GM12878 (cell line): ENCODE measurements at regions not wholly inside any gene's neighbourhood (a gene's known extent, or its start where the extent isn't known, plus 50 kb on each side); places are given as distances from the start of the nearest gene placed in this dataset.

Experiments used
- ATAC-seq: fragments of 200-7000 bp; cut with Tn5 transposase; 3 replicates; pipeline ENCODE4 v1.9.1; 2020; ENCODE audit warnings: mild to moderate bottlenecking, moderate library complexity
- BruUV-seq: library from RNA; stranded (reverse); fragments of 400-500 nt; replicated peaks from 2 replicates; lab custom pipeline; 2021; lab: Mats Ljungman, UMichigan
- CTCF ChIA-PET: fragments of 300-600 bp; sonication (Branson Sonifier 250); formaldehyde crosslinking; extraction: SDS; loops from one replicate; lab custom pipeline; 2021; ENCODE audit warnings: inconsistent platforms; lab: Yijun Ruan, JAX
- POLR2A ChIA-PET: fragments of 350-600 bp; formaldehyde crosslinking; extraction: SDS; loops from one replicate; lab custom pipeline; 2021; ENCODE audit warnings: inconsistent platforms; lab: Charles Lee
- RAD21 ChIA-PET: fragments of 300-600 bp; sonication (Branson Sonifier 250); formaldehyde crosslinking; loops from one replicate; lab custom pipeline; 2023; ENCODE audit warnings: antibody characterized with exemption; ENCODE audit not compliant: unreplicated experiment; lab: Charles Lee
- SMC1A ChIA-PET: fragments of 300-600 bp; sonication (Branson Sonifier 250); formaldehyde crosslinking; loops from one replicate; lab custom pipeline; 2023; ENCODE audit not compliant: unreplicated experiment, uncharacterized antibody; lab: Charles Lee
- DNase-seq: peaks from one replicate; pipeline ENCODE4 v3.0.0-alpha.2; 2011; ENCODE audit warnings: low read depth, low spot score
- FAIRE-seq: peaks from 3 replicates; lab custom pipeline; 2011; peaks lifted over from hg19 to GRCh38; lab: Jason Lieb, UNC
- H2AFZ ChIP-seq: 2 replicates; pipeline ENCODE4 v1.6.0; 2011; ENCODE audit warnings: low read depth, low read length, control low read depth; ENCODE audit not compliant: control insufficient read depth
- H3K27ac ChIP-seq: 2 replicates; pipeline ENCODE4 v1.5.1; 2011; ENCODE audit warnings: control low read depth; ENCODE audit not compliant: control insufficient read depth, insufficient read depth
- H3K27me3 ChIP-seq, 2 experiments: replicated peaks in 1 of 2; 2 replicates each; pipeline versions ENCODE4 v1.6.0 to v1.6.1; 2011; ENCODE audit warnings: low read length in 1 of 2; ENCODE audit not compliant: control insufficient read depth in 2 of 2, insufficient read depth in 2 of 2
- H3K36me3 ChIP-seq, 2 experiments: 2 replicates each; pipeline ENCODE4 v1.5.1; 2011; ENCODE audit warnings: low read length in 1 of 2; ENCODE audit not compliant: control insufficient read depth in 2 of 2, insufficient read depth in 2 of 2
- H3K4me1 ChIP-seq: 2 replicates; pipeline ENCODE4 v1.6.1; 2011; ENCODE audit warnings: mild to moderate bottlenecking, low read length, moderate library complexity, mixed read lengths; ENCODE audit not compliant: control insufficient read depth, insufficient read depth
- H3K4me2 ChIP-seq: 2 replicates; pipeline ENCODE4 v1.6.0; 2011; ENCODE audit warnings: control low read depth; ENCODE audit not compliant: control insufficient read depth, insufficient read depth
- H3K4me3 ChIP-seq: fragments of 200-600 bp; sonication (generic); 2 replicates; pipeline ENCODE4 v1.5.1; 2016
- H3K79me2 ChIP-seq: 2 replicates; pipeline ENCODE4 v1.6.0; 2011; ENCODE audit warnings: low read length; ENCODE audit not compliant: control insufficient read depth, insufficient read depth
- H3K9ac ChIP-seq: 2 replicates; pipeline ENCODE4 v1.8.0; 2011; ENCODE audit warnings: low read length, control low read depth, mixed read lengths; ENCODE audit not compliant: control insufficient read depth, insufficient read depth
- H3K9me3 ChIP-seq: replicated peaks from 3 replicates; pipeline ENCODE4 v1.5.1; 2011; ENCODE audit warnings: mild to moderate bottlenecking, low read length; ENCODE audit not compliant: control insufficient read depth, insufficient read depth
- H4K20me1 ChIP-seq: 2 replicates; pipeline ENCODE4 v1.6.0; 2011; ENCODE audit not compliant: control insufficient read depth, insufficient read depth
- CREM ChIP-seq: IDR thresholded peaks from 2 replicates; pipeline ENCODE4 v1.6.1; 2014; ENCODE audit warnings: antibody characterized with exemption, low read depth
- ETV6 ChIP-seq, 2 experiments: fragments of 450-650 bp in 1 of 2; IDR thresholded peaks in 1 of 2; conservative IDR thresholded peaks in 1 of 2; 2 replicates each; pipeline ENCODE4 v1.6.1; 2014; ENCODE audit warnings: antibody characterized with exemption in 1 of 2, borderline replicate concordance in 1 of 2, low read depth in 1 of 2, mild to moderate bottlenecking in 1 of 2, moderate library complexity in 1 of 2
- PAX8 ChIP-seq: fragments of 450-650 bp; IDR thresholded peaks from 2 replicates; pipeline ENCODE4 v1.6.1; 2017; ENCODE audit warnings: mild to moderate bottlenecking, moderate library complexity
- RB1 ChIP-seq: fragments of 450-650 bp; formaldehyde crosslinking; IDR thresholded peaks from 2 replicates; pipeline ENCODE4 v1.6.1; 2017; ENCODE audit warnings: mild to moderate bottlenecking, borderline replicate concordance
- RBBP5 ChIP-seq: fragments of 200-600 bp; sonication (generic); conservative IDR thresholded peaks from 2 replicates; pipeline ENCODE4 v1.6.1; 2016
- ZBED1 ChIP-seq: IDR thresholded peaks from 2 replicates; pipeline ENCODE4 v1.6.1; 2016; ENCODE audit warnings: borderline replicate concordance
- ZNF207 ChIP-seq: fragments of 450-650 bp; IDR thresholded peaks from 2 replicates; pipeline ENCODE4 v1.6.1; 2014; ENCODE audit warnings: antibody characterized with exemption, mild to moderate bottlenecking, borderline replicate concordance
- WGBS: methylation state at CpG from one replicate; pipeline ENCODE4 v1.1.6; 2016; ENCODE audit warnings: low lambda C conversion rate; ENCODE audit not compliant: insufficient replicate concordance, insufficient coverage; ENCODE audit errors: missing lambda C conversion rate; 5-methylcytosine and 5-hydroxymethylcytosine counted together
- in situ Hi-C: fragments of 300-500 bp; cut with MboI; formaldehyde crosslinking; loops from 9 replicates; pipeline ENCODE4 v1.14.3; 2018; ENCODE audit warnings: mixed read lengths
- intact Hi-C: fragments of 100-400 bp; cut with micrococcal nuclease; formaldehyde crosslinking; loops from one replicate; pipeline ENCODE4 v1.14.2; 2022; ENCODE audit not compliant: unreplicated experiment
- TF ChIP-seq, protein P1 (sequence below): IDR thresholded peaks from 2 replicates; pipeline ENCODE4 v1.6.1; 2011; ENCODE audit warnings: low read depth, low read length, improper control_type of control experiment, borderline replicate concordance

DNA sequence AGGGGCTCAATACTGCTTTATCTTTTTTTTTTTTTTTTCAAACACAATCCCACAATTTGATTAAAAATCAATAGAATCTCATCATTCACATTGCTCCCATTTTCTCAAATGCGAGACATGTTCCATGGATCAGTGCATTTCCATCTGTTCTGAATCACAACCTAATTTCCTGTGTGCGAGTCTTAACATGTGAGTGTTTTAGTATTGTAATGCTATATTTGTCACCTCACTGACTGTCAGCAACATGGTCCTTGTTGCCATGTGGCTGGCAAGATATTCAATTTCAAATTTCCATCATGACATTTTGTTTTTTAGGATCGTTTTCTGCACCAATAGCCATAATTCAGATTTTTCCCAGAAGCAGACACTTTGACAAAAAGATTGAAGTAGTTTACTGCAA lies 233.2 kb upstream of the PRDM9 start:
- no TSS peak for BruUV-seq
- no peak for DNase-seq
- H3K27me3 ChIP-seq, result no peaks in the 10 kb centered on the region
- intact Hi-C loops, result no loop called here
- no peak for ATAC-seq
- no peak overlapping the region for H3K4me3 ChIP-seq
- no peak for FAIRE-seq
- ChIA-PET POLR2A (no interaction called here), RAD21 (no interaction called here), CTCF (no interaction called here)
- H4K20me1 ChIP-seq, result no peaks in the 10 kb centered on the region
- H3K79me2 ChIP-seq, result no peaks in the 10 kb centered on the region
- H3K4me2 ChIP-seq, result no peak overlapping the region
- TF ChIP-seq RBBP5, result no peak
- TF ChIP-seq, protein P1, sequence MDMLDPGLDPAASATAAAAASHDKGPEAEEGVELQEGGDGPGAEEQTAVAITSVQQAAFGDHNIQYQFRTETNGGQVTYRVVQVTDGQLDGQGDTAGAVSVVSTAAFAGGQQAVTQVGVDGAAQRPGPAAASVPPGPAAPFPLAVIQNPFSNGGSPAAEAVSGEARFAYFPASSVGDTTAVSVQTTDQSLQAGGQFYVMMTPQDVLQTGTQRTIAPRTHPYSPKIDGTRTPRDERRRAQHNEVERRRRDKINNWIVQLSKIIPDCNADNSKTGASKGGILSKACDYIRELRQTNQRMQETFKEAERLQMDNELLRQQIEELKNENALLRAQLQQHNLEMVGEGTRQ, result no peak
- TF ChIP-seq PAX8, result no peak
- TF ChIP-seq RB1, result no peak
- TF ChIP-seq, all 136 proteins: peak for 0
- Histone ChIP-seq H2AFZ (no peak overlapping the region), H3K27ac (no peak overlapping the region), H3K36me3 (no peaks in the 10 kb centered on the region), H3K9me3 (no peaks in the 10 kb centered on the region), H3K4me1 (no peaks in the 10 kb centered on the region), H3K9ac (no peak overlapping the region)
- 31% methylated on average over 3 of the region's 3 CpGs for WGBS
- SMC1A ChIA-PET, result no interaction called here
- in situ Hi-C loops, result no loop called here

DNA sequence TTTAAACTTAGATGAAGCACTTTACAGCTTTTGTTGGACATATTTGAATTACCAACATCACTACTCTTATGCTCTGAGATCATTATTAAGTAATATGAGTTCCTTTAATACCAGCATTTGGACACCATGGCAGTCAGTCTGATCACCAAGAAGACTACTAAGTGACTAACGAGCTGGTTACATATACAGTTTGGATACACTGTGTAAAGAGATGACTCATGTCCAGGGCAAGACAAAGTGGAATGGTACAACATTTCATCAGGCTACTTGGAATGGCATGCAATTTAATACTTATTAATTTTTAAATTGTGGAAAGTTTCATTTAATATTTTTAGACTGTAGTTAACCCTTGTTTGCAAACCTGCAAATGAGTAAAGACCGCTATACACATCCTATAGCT lies 237.4 kb upstream of the PRDM9 start:
- no peaks in the 10 kb centered on the region for H3K36me3 ChIP-seq
- H3K27ac ChIP-seq, result no peak overlapping the region
- H2AFZ ChIP-seq, result no peak overlapping the region
- no peak for ATAC-seq
- ChIA-PET CTCF (no interaction called here), POLR2A (no interaction called here), SMC1A (no interaction called here), RAD21 (no interaction called here)
- no peak overlapping the region for H3K4me3 ChIP-seq
- no peak overlapping the region for H3K4me2 ChIP-seq
- TF ChIP-seq CREM (no peak), ZNF207 (no peak), ZBED1 (no peak), ETV6 (conservative IDR thresholded peaks at IDR 0.05 in 1 of 2, IDR thresholded peaks at IDR 0.05 in 1 of 2; ENCODE audit: borderline replicate concordance in 1 of 2, low read depth in 1 of 2) (no peak)
- no peaks in the 10 kb centered on the region for H3K9me3 ChIP-seq
- WGBS, result 42% methylated on average over 2 of the region's 2 CpGs
- in situ Hi-C loops, result no loop called here
- no peaks in the 10 kb centered on the region for H3K27me3 ChIP-seq
- no peaks in the 10 kb centered on the region for H4K20me1 ChIP-seq
- no peak for DNase-seq
- BruUV-seq, result no TSS peak
- no peak for FAIRE-seq
- no peak overlapping the region for H3K9ac ChIP-seq
- intact Hi-C loops, result no loop called here
- no peaks in the 10 kb centered on the region for H3K79me2 ChIP-seq
- H3K4me1 ChIP-seq, result no peaks in the 10 kb centered on the region
